Endothelial cell of umbilical vein (primary cell): ENCODE measurements at regions not wholly inside any gene's neighbourhood (a gene's known extent, or its start where the extent isn't known, plus 50 kb on each side); places are given as distances from the start of the nearest gene placed in this dataset.

ENCODE experiments used
- BruUV-seq: library from RNA; stranded (reverse); fragments of 400-500 nt; replicated peaks from 2 replicates; lab custom pipeline; 2021; lab: Mats Ljungman, UMichigan
- CTCF ChIA-PET: fragments of 300-600, 350-600 bp; sonication (Branson Sonifier 250); formaldehyde crosslinking; loops from one replicate; lab custom pipeline; 2021; ENCODE audit warnings: antibody characterized with exemption, inconsistent platforms; lab: Charles Lee
- POLR2A ChIA-PET: fragments of 300-600, 350-600 bp; sonication (Branson Sonifier 250); formaldehyde crosslinking; loops from one replicate; lab custom pipeline; 2021; ENCODE audit warnings: antibody characterized with exemption, inconsistent platforms; lab: Charles Lee
- DNase-seq: peaks from one replicate; pipeline ENCODE4 v3.0.0-alpha.2; 2011; ENCODE audit warnings: low read depth, low spot score
- FAIRE-seq: peaks from 2 replicates; lab custom pipeline; 2011; peaks lifted over from hg19 to GRCh38; lab: Jason Lieb, UNC
- H2AFZ ChIP-seq: 2 replicates; pipeline ENCODE4 v1.6.0; 2012; ENCODE audit warnings: low read depth, low read length, control low read depth, inconsistent platforms
- H3K27ac ChIP-seq: 2 replicates; pipeline ENCODE4 v1.5.1; 2011; ENCODE audit warnings: low read depth, mild to moderate bottlenecking, control low read depth, low read length, moderate library complexity; ENCODE audit not compliant: insufficient read depth
- H3K27me3 ChIP-seq, 2 experiments: 2 replicates each; pipeline versions ENCODE4 v1.6.0 to v1.6.1; 2011; ENCODE audit warnings: low read length in 2 of 2, mixed read lengths in 1 of 2; ENCODE audit not compliant: control insufficient read depth in 2 of 2, insufficient read depth in 2 of 2
- H3K36me3 ChIP-seq, 2 experiments: 2 replicates in 1 of 2; 3 replicates in 1 of 2; pipeline ENCODE4 v1.5.1; 2011; ENCODE audit warnings: low read length in 2 of 2, mild to moderate bottlenecking in 1 of 2, moderate library complexity in 1 of 2; ENCODE audit not compliant: control insufficient read depth in 2 of 2, insufficient read depth in 2 of 2; ENCODE audit errors: extremely low read depth in 1 of 2
- H3K4me1 ChIP-seq: 3 replicates; pipeline ENCODE4 v1.5.1; 2011; ENCODE audit warnings: mild to moderate bottlenecking, low read length; ENCODE audit not compliant: control insufficient read depth, insufficient read depth; ENCODE audit errors: extremely low read depth
- H3K4me2 ChIP-seq: 2 replicates; pipeline ENCODE4 v1.6.1; 2011; ENCODE audit warnings: low read length, control low read depth, mixed read lengths; ENCODE audit not compliant: insufficient read depth
- H3K4me3 ChIP-seq, 3 experiments: fragments of 200-600 bp in 1 of 3; sonication (generic), shearing (Covaris generic) in 1 of 3; replicated peaks in 1 of 3; 2 replicates each; pipeline ENCODE4 v1.5.1; 2011 to 2016; ENCODE audit warnings: control low read depth in 3 of 3, low read length in 3 of 3, mild to moderate bottlenecking in 2 of 3, inconsistent platforms in 1 of 3, low read depth in 1 of 3, moderate library complexity in 1 of 3; ENCODE audit not compliant: insufficient read depth in 1 of 3
- H3K79me2 ChIP-seq: 2 replicates; pipeline ENCODE4 v1.6.0; 2012; ENCODE audit warnings: low read length, inconsistent platforms; ENCODE audit not compliant: control insufficient read depth, insufficient read depth
- H3K9ac ChIP-seq: replicated peaks from 2 replicates; pipeline ENCODE3; 2011; ENCODE audit warnings: low read length, control low read depth; ENCODE audit not compliant: insufficient read depth; ENCODE audit errors: extremely low read depth
- H3K9me1 ChIP-seq: replicated peaks from 3 replicates; pipeline ENCODE4 v1.6.0; 2011; ENCODE audit warnings: mild to moderate bottlenecking, low read length; ENCODE audit not compliant: control insufficient read depth, insufficient read depth; ENCODE audit errors: extremely low read depth
- H3K9me3 ChIP-seq: replicated peaks from 2 replicates; pipeline ENCODE4 v1.5.1; 2012; ENCODE audit warnings: low read length, inconsistent platforms; ENCODE audit not compliant: control insufficient read depth, insufficient read depth
- H4K20me1 ChIP-seq: replicated peaks from 2 replicates; pipeline ENCODE3; 2011; ENCODE audit warnings: mild to moderate bottlenecking, low read length; ENCODE audit not compliant: control insufficient read depth, insufficient read depth; ENCODE audit errors: extremely low read depth
- CTCF ChIP-seq, 2 donors: IDR thresholded peaks; 1 replicate in 1 of 2; 2 replicates in 1 of 2; pipeline ENCODE4 v1.5.1; 2011; ENCODE audit warnings: low read length in 2 of 2, mild to moderate bottlenecking in 2 of 2, moderate library complexity in 2 of 2, control low read depth in 1 of 2, inconsistent platforms in 1 of 2, low read depth in 1 of 2; ENCODE audit not compliant: insufficient read depth in 1 of 2; ENCODE audit errors: extremely low read depth in 1 of 2
- EZH2 ChIP-seq: IDR thresholded peaks from 2 replicates; pipeline ENCODE4 v1.6.1; 2012; ENCODE audit warnings: borderline replicate concordance, low read depth, mild to moderate bottlenecking, moderate library complexity, low read length, inconsistent platforms; ENCODE audit not compliant: severe bottlenecking
- FOS ChIP-seq: IDR thresholded peaks from 2 replicates; pipeline ENCODE4 v1.6.1; 2011; ENCODE audit warnings: mild to moderate bottlenecking, low read length, moderate library complexity, borderline replicate concordance; ENCODE audit not compliant: insufficient read depth
- GATA2 ChIP-seq: IDR thresholded peaks from 2 replicates; pipeline ENCODE4 v1.7.0; 2011; ENCODE audit warnings: low read depth, mild to moderate bottlenecking, moderate library complexity, mixed read lengths, low read length; ENCODE audit not compliant: insufficient read length, insufficient read depth
- JUN ChIP-seq: IDR thresholded peaks from 2 replicates; pipeline ENCODE4 v1.6.1; 2011; ENCODE audit warnings: borderline replicate concordance, low read depth; ENCODE audit not compliant: insufficient read length, insufficient read depth
- MAX ChIP-seq: IDR thresholded peaks from 2 replicates; pipeline ENCODE4 v1.6.1; 2011; ENCODE audit not compliant: insufficient read depth, insufficient read length
- MYC ChIP-seq: IDR thresholded peaks from one replicate; pipeline ENCODE4 v1.6.1; 2011; ENCODE audit warnings: mild to moderate bottlenecking, low read depth, low read length
- POLR2A ChIP-seq: IDR thresholded peaks from 2 replicates; pipeline ENCODE4 v1.6.1; 2012; ENCODE audit warnings: low read depth, mild to moderate bottlenecking, control low read depth, low read length
- POLR2AphosphoS5 ChIP-seq: IDR thresholded peaks from 2 replicates; pipeline ENCODE4 v1.6.1; 2012; ENCODE audit warnings: low read depth, mild to moderate bottlenecking, control low read depth, low read length, moderate library complexity; ENCODE audit not compliant: insufficient read depth
- dilution Hi-C: fragments of 300-500 bp; cut with MboI; formaldehyde crosslinking; loops from one replicate; pipeline ENCODE4 v1.15.0; 2019; ENCODE audit warnings: low sequenced_read_pairs; ENCODE audit not compliant: extremely low pct_ligation_motif_present
- intact Hi-C: fragments of 100-400 bp; cut with micrococcal nuclease; formaldehyde crosslinking; loops from one replicate; pipeline ENCODE4 v1.10.0; 2022

- CTCF ChIA-PET, result no interaction called here
Observed at GRCh38 chr20:11467436-11467835, 450.3 kb upstream of the BTBD3 start.

DNA sequence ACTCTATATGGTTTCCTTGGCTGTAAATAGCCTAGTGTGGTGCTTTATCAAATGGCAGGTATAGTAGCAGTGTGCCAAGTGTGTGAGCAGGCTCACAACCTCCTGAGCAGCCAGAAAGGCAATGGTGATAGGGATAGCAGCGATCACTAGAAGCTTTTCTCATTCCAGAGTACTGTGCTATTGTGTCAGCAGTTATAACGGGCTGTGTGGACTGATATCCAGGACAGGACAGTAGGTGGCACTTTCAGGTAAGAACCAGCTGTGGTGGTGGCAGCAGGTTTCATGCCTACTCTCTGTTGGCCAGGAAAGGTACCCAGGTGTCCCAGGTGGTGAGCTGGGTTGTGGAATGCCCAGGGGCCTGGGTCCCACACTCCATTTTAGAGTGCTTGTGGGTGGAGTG is 448.8 kb upstream of the BTBD3 start:
- no peak overlapping the region for H3K27ac ChIP-seq
- no peaks in the 10 kb centered on the region for H3K9me1 ChIP-seq
- no peaks in the 10 kb centered on the region for H3K27me3 ChIP-seq
- no peak overlapping the region for H2AFZ ChIP-seq
- ChIA-PET POLR2A (no interaction called here), CTCF (interaction anchor here (1.8 kb wide), 1 partner anchor 10 kb away, joined by 7 read pairs; no protein-coding TSS in a partner anchor)
- no peaks in the 10 kb centered on the region for H3K9me3 ChIP-seq
- H3K36me3 ChIP-seq, result no peaks in the 10 kb centered on the region
- no peak overlapping the region for H3K4me3 ChIP-seq
- FAIRE-seq (no peak), DNase-seq (no peak)
- no peaks in the 10 kb centered on the region for H3K4me1 ChIP-seq
- no peaks in the 10 kb centered on the region for H4K20me1 ChIP-seq
- H3K9ac ChIP-seq, result no peak overlapping the region
- no TSS peak for BruUV-seq
- TF ChIP-seq CTCF (IDR thresholded peaks at IDR 0.05; ENCODE audit: extremely low read depth in 1 of 2, insufficient read depth in 1 of 2, low read depth in 1 of 2, low read length in 2 of 2), result no peak
- TF ChIP-seq EZH2, result no peak
- no peak for TF ChIP-seq MAX
- no peak for TF ChIP-seq GATA2
- no peak for TF ChIP-seq MYC
- TF ChIP-seq JUN, result no peak
- no peak for TF ChIP-seq POLR2AphosphoS5
- TF ChIP-seq POLR2A, result no peak
- no peak for TF ChIP-seq FOS
- intact Hi-C loops, result no loop called here
- dilution Hi-C loops, result no loop called here
- no peaks in the 10 kb centered on the region for H3K79me2 ChIP-seq
- no peak overlapping the region for H3K4me2 ChIP-seq

More at GRCh38 chr20:11467436-11467835, 450.3 kb upstream of the BTBD3 start:
- no peak overlapping the region for H3K4me3 ChIP-seq
- no TSS peak for BruUV-seq
- POLR2A ChIA-PET, result no interaction called here
- no peaks in the 10 kb centered on the region for H3K9me1 ChIP-seq
- H2AFZ ChIP-seq, result no peak overlapping the region
- TF ChIP-seq MAX (no peak), POLR2A (no peak), EZH2 (no peak)
- H3K27me3 ChIP-seq, result no peaks in the 10 kb centered on the region
- no peak overlapping the region for H3K9ac ChIP-seq
- H3K4me2 ChIP-seq, result no peak overlapping the region
- no peaks in the 10 kb centered on the region for H3K4me1 ChIP-seq
- no peaks in the 10 kb centered on the region for H3K36me3 ChIP-seq
- no peak for FAIRE-seq
- H3K9me3 ChIP-seq, result no peaks in the 10 kb centered on the region
- DNase-seq, result no peak
- no peaks in the 10 kb centered on the region for H3K79me2 ChIP-seq
- intact Hi-C loops, result no loop called here
- no peak overlapping the region for H3K27ac ChIP-seq
- no peaks in the 10 kb centered on the region for H4K20me1 ChIP-seq
- dilution Hi-C loops, result no loop called here
